Smooth muscle cell (in vitro differentiated cells): ENCODE measurements at regions not wholly inside any gene's neighbourhood (a gene's known extent, or its start where the extent isn't known, plus 50 kb on each side); places are given as distances from the start of the nearest gene placed in this dataset.
A peak's percentile ranks its signal among the peaks of the same experiment; 100 is the strongest.

Experiments used
- DNase-seq: peaks from one replicate; lab custom pipeline; 2025; ENCODE audit not compliant: unreplicated experiment; lab: John Stamatoyannopoulos, UW
- H2AFZ ChIP-seq: fragments of 200-600 bp; sonication (generic); 2 replicates; pipeline ENCODE4 v1.6.0; 2016; ENCODE audit warnings: antibody characterized with exemption, low read depth, mild to moderate bottlenecking
- H3F3A ChIP-seq: fragments of 200-600 bp; sonication (generic); 2 replicates; pipeline ENCODE4 v1.6.0; 2017; ENCODE audit warnings: antibody characterized with exemption, low read depth
- H3K27ac ChIP-seq: fragments of 200-600 bp; sonication (generic); 2 replicates; pipeline ENCODE4 v1.5.1; 2016; ENCODE audit warnings: low read depth, mild to moderate bottlenecking
- H3K27me3 ChIP-seq: fragments of 200-600 bp; sonication (generic); 2 replicates; pipeline ENCODE4 v1.6.1; 2016; ENCODE audit warnings: low read depth, mild to moderate bottlenecking
- H3K36me3 ChIP-seq: fragments of 200-600 bp; sonication (generic); 2 replicates; pipeline ENCODE4 v1.5.1; 2016; ENCODE audit warnings: low read depth
- H3K4me1 ChIP-seq: fragments of 200-600 bp; sonication (generic); 2 replicates; pipeline ENCODE4 v1.5.1; 2016; ENCODE audit warnings: low read depth
- H3K4me2 ChIP-seq: fragments of 200-600 bp; sonication (generic); 2 replicates; pipeline ENCODE4 v1.6.0; 2016; ENCODE audit warnings: mild to moderate bottlenecking
- H3K4me3 ChIP-seq: fragments of 200-600 bp; sonication (generic); 2 replicates; pipeline ENCODE4 v1.5.1; 2016; ENCODE audit warnings: mild to moderate bottlenecking
- H3K79me2 ChIP-seq: fragments of 200-600 bp; sonication (generic); 2 replicates; pipeline ENCODE4 v1.6.0; 2016; ENCODE audit warnings: low read depth, mild to moderate bottlenecking
- H3K9ac ChIP-seq: fragments of 200-600 bp; sonication (generic); 2 replicates; pipeline ENCODE4 v1.6.0; 2016; ENCODE audit warnings: low read depth
- H3K9me3 ChIP-seq: fragments of 200-600 bp; sonication (generic); replicated peaks from 2 replicates; pipeline ENCODE4 v1.5.1; 2016; ENCODE audit warnings: low read depth
- H4K20me1 ChIP-seq: fragments of 200-600 bp; sonication (generic); 2 replicates; pipeline ENCODE4 v1.6.0; 2016; ENCODE audit warnings: low read depth
- WGBS: methylation state at CpG from one replicate; pipeline ENCODE4 v1.1.7; 2016; ENCODE audit warnings: low lambda C conversion rate; 5-methylcytosine and 5-hydroxymethylcytosine counted together
- TF ChIP-seq, protein P1 (sequence below): fragments of 200-600 bp; sonication (generic); IDR thresholded peaks from 2 replicates; pipeline ENCODE4 v1.5.1; 2017; ENCODE audit warnings: borderline replicate concordance, mild to moderate bottlenecking, antibody characterized with exemption; ENCODE audit not compliant: insufficient read depth, poor library complexity, severe bottlenecking

DNA sequence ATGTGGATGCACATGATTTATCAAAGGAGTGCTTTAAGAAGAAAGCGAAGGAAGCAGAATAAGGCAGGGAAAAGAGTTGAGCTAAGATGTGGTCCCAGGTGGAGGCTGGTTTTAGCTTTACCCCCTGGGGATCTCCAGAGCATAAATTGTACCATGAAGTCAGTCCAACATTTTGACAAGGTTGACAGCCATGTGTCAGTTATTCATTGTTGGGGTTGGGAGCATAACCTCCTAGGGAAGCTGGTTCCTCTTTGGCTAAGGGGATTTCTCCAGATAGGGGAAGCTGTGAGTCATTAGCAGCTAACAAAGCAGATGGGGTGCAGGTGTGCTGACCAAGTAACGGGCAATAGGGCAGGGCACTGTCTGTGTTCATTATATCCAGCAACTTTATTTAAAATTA, 123.7 kb upstream of the IGSF10 start:
- WGBS, result 72% methylated on average over 2 of the region's 2 CpGs
- Histone ChIP-seq H3K4me1 (no peaks in the 10 kb centered on the region), H3K4me2 (no peak overlapping the region), H3K4me3 (no peak overlapping the region), H3F3A (no peaks in the 10 kb centered on the region), H3K79me2 (no peaks in the 10 kb centered on the region), H3K9me3 (no peaks in the 10 kb centered on the region), H3K9ac (no peak overlapping the region), H3K36me3 (no peaks in the 10 kb centered on the region), H3K27ac (no peak overlapping the region), H3K27me3 (no peaks in the 10 kb centered on the region), H4K20me1 (no peaks in the 10 kb centered on the region), H2AFZ (no peak overlapping the region)
- DNase-seq, result no peak
- TF ChIP-seq, protein P1, sequence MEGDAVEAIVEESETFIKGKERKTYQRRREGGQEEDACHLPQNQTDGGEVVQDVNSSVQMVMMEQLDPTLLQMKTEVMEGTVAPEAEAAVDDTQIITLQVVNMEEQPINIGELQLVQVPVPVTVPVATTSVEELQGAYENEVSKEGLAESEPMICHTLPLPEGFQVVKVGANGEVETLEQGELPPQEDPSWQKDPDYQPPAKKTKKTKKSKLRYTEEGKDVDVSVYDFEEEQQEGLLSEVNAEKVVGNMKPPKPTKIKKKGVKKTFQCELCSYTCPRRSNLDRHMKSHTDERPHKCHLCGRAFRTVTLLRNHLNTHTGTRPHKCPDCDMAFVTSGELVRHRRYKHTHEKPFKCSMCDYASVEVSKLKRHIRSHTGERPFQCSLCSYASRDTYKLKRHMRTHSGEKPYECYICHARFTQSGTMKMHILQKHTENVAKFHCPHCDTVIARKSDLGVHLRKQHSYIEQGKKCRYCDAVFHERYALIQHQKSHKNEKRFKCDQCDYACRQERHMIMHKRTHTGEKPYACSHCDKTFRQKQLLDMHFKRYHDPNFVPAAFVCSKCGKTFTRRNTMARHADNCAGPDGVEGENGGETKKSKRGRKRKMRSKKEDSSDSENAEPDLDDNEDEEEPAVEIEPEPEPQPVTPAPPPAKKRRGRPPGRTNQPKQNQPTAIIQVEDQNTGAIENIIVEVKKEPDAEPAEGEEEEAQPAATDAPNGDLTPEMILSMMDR, result no peak

DNA sequence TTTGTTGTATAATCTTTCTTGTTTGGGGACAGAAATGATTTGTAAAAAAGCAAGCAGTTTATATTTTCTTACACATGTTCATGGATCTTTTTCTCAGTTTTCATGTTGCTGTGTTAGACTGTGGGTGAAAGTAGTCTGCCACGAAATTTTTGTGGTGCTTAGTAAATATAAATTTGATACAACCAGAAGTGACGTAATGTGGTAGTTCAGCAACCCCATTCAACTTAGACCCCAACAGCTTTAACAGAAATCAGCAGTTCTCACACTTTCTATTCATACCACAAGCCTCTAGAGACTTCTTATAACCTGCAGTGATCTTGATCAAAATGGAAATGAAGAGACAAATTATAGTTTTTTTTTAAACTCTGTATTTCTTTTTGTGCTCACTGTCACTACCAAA, 120.2 kb upstream of the IGSF10 start:
- TF ChIP-seq, protein P1, result no peak
- no peaks in the 10 kb centered on the region for H3K9me3 ChIP-seq
- no peak overlapping the region for H3K4me3 ChIP-seq
- no peaks in the 10 kb centered on the region for H3K4me1 ChIP-seq
- no peaks in the 10 kb centered on the region for H3K27me3 ChIP-seq
- H3K36me3 ChIP-seq, result no peaks in the 10 kb centered on the region
- no peaks in the 10 kb centered on the region for H3K79me2 ChIP-seq
- DNase-seq, result no peak
- no peaks in the 10 kb centered on the region for H3F3A ChIP-seq
- 87% methylated on average over 2 of the region's 2 CpGs for WGBS
- H3K4me2 ChIP-seq, result peak overlapping the region; percentile 36
- peak overlapping the region; percentile 50 for H2AFZ ChIP-seq
- H4K20me1 ChIP-seq, result no peaks in the 10 kb centered on the region
- no peak overlapping the region for H3K9ac ChIP-seq
- peak overlapping the region; percentile 61 for H3K27ac ChIP-seq

DNA sequence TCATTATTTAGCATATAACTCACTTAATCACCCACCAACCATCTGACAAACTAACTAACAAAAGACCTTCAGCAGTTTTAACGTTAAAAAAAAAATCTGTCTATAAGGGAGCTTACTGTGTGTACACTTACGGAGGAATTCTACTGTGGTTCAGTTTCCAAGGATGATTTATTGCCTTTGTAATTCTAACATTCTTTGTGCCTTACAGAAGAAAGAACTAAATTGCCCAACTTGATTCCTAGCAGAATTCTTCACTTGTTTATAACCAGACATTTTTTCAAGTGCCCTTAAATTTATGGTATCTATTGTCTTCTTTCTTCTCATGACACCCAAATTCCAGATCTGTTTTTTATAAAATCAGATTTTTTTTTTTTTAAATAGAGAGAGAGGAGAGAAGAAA, 119.7 kb upstream of the IGSF10 start:
- peak overlapping the region; percentile 36 for H3K4me2 ChIP-seq

More for the DNA sequence above, 119.7 kb upstream of the IGSF10 start:
- H4K20me1 ChIP-seq, result no peaks in the 10 kb centered on the region
- no peaks in the 10 kb centered on the region for H3F3A ChIP-seq
- H3K9me3 ChIP-seq, result no peaks in the 10 kb centered on the region
- peak overlapping the region; percentile 61 for H3K27ac ChIP-seq
- 17% methylated on average over 2 of the region's 2 CpGs for WGBS
- no peaks in the 10 kb centered on the region for H3K36me3 ChIP-seq
- no peaks in the 10 kb centered on the region for H3K27me3 ChIP-seq
- TF ChIP-seq, protein P1, result no peak
- H3K9ac ChIP-seq, result peak overlapping the region; percentile 0
- no peak for DNase-seq
- H3K4me3 ChIP-seq, result no peak overlapping the region
- no peaks in the 10 kb centered on the region for H3K4me1 ChIP-seq
- H2AFZ ChIP-seq, result peak overlapping the region; percentile 33
- H3K79me2 ChIP-seq, result no peaks in the 10 kb centered on the region
